ENCODE measurements at regions not wholly inside any gene's neighbourhood (a gene's known extent, or its start where the extent isn't known, plus 50 kb on each side); places are given as distances from the start of the nearest gene placed in this dataset.

DNA sequence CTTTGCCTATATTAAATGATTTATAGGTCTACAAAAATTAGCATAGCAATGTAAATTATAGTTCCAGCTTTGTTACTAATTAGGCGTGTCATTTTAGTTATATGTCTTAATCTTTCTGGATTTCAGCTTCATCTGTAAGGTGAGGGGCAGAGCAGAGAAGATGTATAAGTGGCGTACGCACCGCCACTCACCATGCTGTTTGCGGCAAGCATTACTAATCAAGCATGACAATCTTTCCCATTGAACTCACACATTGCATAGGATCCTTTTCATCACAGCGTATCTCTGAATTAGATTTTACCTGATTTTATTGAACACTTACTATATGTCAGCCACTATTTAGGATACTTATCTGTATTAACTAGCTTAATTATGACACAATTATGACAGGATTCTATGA, 183.6 kb upstream of the DLGAP1 start:
- no peaks in the 10 kb centered on the region for H3K4me1 ChIP-seq (ENCODE audit: control insufficient read depth in 2 of 3, insufficient read depth in 2 of 3, low read depth in 1 of 3, low read length in 3 of 3)
- intact Hi-C loops (cut with DNase I) = no loop called here
- no peaks in the 10 kb centered on the region for H3K27me3 ChIP-seq (ENCODE audit: control insufficient read depth, insufficient read depth, low read length)
- FAIRE-seq (no peak), DNase-seq (no peak)
- H3K36me3 ChIP-seq (ENCODE audit: control insufficient read depth in 2 of 3, insufficient read depth in 3 of 3, low read length in 3 of 3) = no peaks in the 10 kb centered on the region
- H3K9ac ChIP-seq (ENCODE audit: low read length in 3 of 3) = no peak overlapping the region
- H3K4me3 ChIP-seq (ENCODE audit: low read length in 3 of 3) = no peak overlapping the region
- H3K27ac ChIP-seq (ENCODE audit: low read depth in 2 of 2, low read length in 2 of 2) = no peak overlapping the region
- H3K9me3 ChIP-seq (ENCODE audit: control insufficient read depth in 2 of 3, insufficient read depth in 1 of 3, low read length in 3 of 3) = no peaks in the 10 kb centered on the region
- TF ChIP-seq, protein P1, sequence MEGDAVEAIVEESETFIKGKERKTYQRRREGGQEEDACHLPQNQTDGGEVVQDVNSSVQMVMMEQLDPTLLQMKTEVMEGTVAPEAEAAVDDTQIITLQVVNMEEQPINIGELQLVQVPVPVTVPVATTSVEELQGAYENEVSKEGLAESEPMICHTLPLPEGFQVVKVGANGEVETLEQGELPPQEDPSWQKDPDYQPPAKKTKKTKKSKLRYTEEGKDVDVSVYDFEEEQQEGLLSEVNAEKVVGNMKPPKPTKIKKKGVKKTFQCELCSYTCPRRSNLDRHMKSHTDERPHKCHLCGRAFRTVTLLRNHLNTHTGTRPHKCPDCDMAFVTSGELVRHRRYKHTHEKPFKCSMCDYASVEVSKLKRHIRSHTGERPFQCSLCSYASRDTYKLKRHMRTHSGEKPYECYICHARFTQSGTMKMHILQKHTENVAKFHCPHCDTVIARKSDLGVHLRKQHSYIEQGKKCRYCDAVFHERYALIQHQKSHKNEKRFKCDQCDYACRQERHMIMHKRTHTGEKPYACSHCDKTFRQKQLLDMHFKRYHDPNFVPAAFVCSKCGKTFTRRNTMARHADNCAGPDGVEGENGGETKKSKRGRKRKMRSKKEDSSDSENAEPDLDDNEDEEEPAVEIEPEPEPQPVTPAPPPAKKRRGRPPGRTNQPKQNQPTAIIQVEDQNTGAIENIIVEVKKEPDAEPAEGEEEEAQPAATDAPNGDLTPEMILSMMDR (IDR thresholded peaks at IDR 0.05; ENCODE audit: borderline replicate concordance, extremely low read depth, insufficient read depth) = no peak

DNA sequence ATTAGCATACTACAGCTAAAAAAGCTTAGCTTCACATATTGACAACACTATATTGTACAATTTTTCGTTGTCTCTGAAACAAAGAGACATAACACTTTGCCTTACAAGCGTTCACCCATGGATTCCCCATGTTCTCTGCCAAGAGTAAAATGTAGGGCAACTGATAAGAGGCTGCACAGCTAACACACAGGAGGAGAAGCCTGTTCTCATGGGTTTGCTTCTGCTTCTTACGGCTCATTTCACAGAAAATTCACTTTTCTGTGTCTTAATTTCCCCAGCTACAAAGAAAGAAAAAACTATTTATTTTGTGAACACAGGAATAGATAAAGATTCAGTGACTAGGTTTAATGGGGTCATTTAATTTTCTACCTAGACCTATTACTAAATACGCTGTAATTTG, 182.8 kb upstream of the DLGAP1 start:
- H3K27me3 ChIP-seq (ENCODE audit: control insufficient read depth, insufficient read depth, low read length) = no peaks in the 10 kb centered on the region
- FAIRE-seq (no peak), DNase-seq (no peak)
- H3K4me1 ChIP-seq (ENCODE audit: control insufficient read depth in 2 of 3, insufficient read depth in 2 of 3, low read depth in 1 of 3, low read length in 3 of 3) = no peaks in the 10 kb centered on the region
- no peaks in the 10 kb centered on the region for H3K36me3 ChIP-seq (ENCODE audit: control insufficient read depth in 2 of 3, insufficient read depth in 3 of 3, low read length in 3 of 3)
- intact Hi-C loops (cut with DNase I) = no loop called here
- H3K27ac ChIP-seq (ENCODE audit: low read depth in 2 of 2, low read length in 2 of 2) = no peak overlapping the region
- no peak overlapping the region for H3K9ac ChIP-seq (ENCODE audit: low read length in 3 of 3)
- TF ChIP-seq, protein P1 (IDR thresholded peaks at IDR 0.05; ENCODE audit: borderline replicate concordance, extremely low read depth, insufficient read depth) = no peak
- no peak overlapping the region for H3K4me3 ChIP-seq (ENCODE audit: low read length in 3 of 3)
- H3K9me3 ChIP-seq (ENCODE audit: control insufficient read depth in 2 of 3, insufficient read depth in 1 of 3, low read length in 3 of 3) = no peaks in the 10 kb centered on the region

DNA sequence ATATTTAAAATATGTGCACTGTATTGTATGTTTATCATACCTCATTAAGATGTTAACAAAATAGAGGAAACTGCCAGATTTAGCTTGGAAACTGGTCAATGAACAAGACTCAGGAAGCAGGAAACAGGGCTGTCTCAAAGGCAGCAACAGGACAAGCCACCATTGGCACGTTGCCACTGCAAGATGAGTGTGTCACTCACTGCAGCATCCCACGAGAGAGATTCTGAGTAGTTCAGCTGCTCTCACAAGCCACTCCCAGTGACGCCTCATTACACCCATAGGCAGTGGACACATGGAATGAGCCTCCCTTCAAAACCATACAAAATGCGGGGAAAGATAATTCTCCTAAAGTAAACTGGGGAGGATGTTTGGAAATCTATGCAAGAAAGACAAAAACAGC, 181.9 kb upstream of the DLGAP1 start:
- DNase-seq (peak in 4 of 5 donors; percentile 39 to 73 (median 48)), FAIRE-seq (no peak)
- no peak overlapping the region for H3K4me3 ChIP-seq (ENCODE audit: low read length in 3 of 3)
- no peaks in the 10 kb centered on the region for H3K36me3 ChIP-seq (ENCODE audit: control insufficient read depth in 2 of 3, insufficient read depth in 3 of 3, low read length in 3 of 3)
- no peak overlapping the region for H3K9ac ChIP-seq (ENCODE audit: low read length in 3 of 3)
- no peak overlapping the region for H3K27ac ChIP-seq (ENCODE audit: low read depth in 2 of 2, low read length in 2 of 2)
- H3K27me3 ChIP-seq (ENCODE audit: control insufficient read depth, insufficient read depth, low read length) = no peaks in the 10 kb centered on the region
- intact Hi-C loops (cut with DNase I) = no loop called here
- no peaks in the 10 kb centered on the region for H3K9me3 ChIP-seq (ENCODE audit: control insufficient read depth in 2 of 3, insufficient read depth in 1 of 3, low read length in 3 of 3)
- no peaks in the 10 kb centered on the region for H3K4me1 ChIP-seq (ENCODE audit: control insufficient read depth in 2 of 3, insufficient read depth in 2 of 3, low read depth in 1 of 3, low read length in 3 of 3)
- TF ChIP-seq, protein P1 (IDR thresholded peaks at IDR 0.05; ENCODE audit: borderline replicate concordance, extremely low read depth, insufficient read depth) = no peak

DNA sequence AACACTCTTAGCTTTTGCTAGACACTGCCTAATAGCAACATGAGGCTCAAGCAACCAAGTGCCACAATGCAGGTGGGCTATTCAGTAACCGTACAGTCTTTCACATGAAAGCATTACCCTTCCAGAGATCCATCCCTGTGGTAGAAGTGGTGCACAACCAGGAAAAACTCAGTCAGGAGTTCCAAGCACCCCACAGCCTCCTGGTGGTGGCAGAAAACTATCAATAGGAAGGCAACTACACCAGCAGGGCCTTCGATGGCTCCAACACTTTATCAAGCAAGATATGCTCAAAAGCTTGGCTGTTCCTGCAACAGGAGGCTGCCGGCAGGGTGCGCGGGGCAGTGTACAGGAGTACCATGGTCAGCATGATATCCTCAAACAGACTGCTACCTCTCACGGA, 176.1 kb upstream of the DLGAP1 start:
- H3K36me3 ChIP-seq (ENCODE audit: control insufficient read depth in 2 of 3, insufficient read depth in 3 of 3, low read length in 3 of 3) = no peaks in the 10 kb centered on the region
- TF ChIP-seq, protein P1 (IDR thresholded peaks at IDR 0.05; ENCODE audit: borderline replicate concordance, extremely low read depth, insufficient read depth) = no peak

More for the DNA sequence above, 176.1 kb upstream of the DLGAP1 start:
- Histone ChIP-seq H3K27ac (ENCODE audit: low read depth in 2 of 2, low read length in 2 of 2) (no peak overlapping the region), H3K4me1 (ENCODE audit: control insufficient read depth in 2 of 3, insufficient read depth in 2 of 3, low read depth in 1 of 3, low read length in 3 of 3) (no peaks in the 10 kb centered on the region), H3K9me3 (ENCODE audit: control insufficient read depth in 2 of 3, insufficient read depth in 1 of 3, low read length in 3 of 3) (no peaks in the 10 kb centered on the region), H3K4me3 (ENCODE audit: low read length in 3 of 3) (no peak overlapping the region), H3K9ac (ENCODE audit: low read length in 3 of 3) (no peak overlapping the region), H3K27me3 (ENCODE audit: control insufficient read depth, insufficient read depth, low read length) (no peaks in the 10 kb centered on the region)
- no peak for FAIRE-seq
- intact Hi-C loops (cut with DNase I) = no loop called here
- DNase-seq = no peak
